ENCODE measurements at regions not wholly inside any gene's neighbourhood (a gene's known extent, or its start where the extent isn't known, plus 50 kb on each side); places are given as distances from the start of the nearest gene placed in this dataset.

GRCh38 chr4:62627141-62627540 lies 1427.0 kb downstream of the ADGRL3 start:
- TF ChIP-seq, protein P1, sequence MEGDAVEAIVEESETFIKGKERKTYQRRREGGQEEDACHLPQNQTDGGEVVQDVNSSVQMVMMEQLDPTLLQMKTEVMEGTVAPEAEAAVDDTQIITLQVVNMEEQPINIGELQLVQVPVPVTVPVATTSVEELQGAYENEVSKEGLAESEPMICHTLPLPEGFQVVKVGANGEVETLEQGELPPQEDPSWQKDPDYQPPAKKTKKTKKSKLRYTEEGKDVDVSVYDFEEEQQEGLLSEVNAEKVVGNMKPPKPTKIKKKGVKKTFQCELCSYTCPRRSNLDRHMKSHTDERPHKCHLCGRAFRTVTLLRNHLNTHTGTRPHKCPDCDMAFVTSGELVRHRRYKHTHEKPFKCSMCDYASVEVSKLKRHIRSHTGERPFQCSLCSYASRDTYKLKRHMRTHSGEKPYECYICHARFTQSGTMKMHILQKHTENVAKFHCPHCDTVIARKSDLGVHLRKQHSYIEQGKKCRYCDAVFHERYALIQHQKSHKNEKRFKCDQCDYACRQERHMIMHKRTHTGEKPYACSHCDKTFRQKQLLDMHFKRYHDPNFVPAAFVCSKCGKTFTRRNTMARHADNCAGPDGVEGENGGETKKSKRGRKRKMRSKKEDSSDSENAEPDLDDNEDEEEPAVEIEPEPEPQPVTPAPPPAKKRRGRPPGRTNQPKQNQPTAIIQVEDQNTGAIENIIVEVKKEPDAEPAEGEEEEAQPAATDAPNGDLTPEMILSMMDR (IDR thresholded peaks at IDR 0.05), result no peak
- no peak for TF ChIP-seq POLR2A (IDR thresholded peaks at IDR 0.05)

Measured in testis (tissue), 2 donors.